ENCODE measurements at regions not wholly inside any gene's neighbourhood (a gene's known extent, or its start where the extent isn't known, plus 50 kb on each side); places are given as distances from the start of the nearest gene placed in this dataset.
A peak's percentile ranks its signal among the peaks of the same experiment; 100 is the strongest.
"Not testable (repeated sequence)": the region's sequence is repeated elsewhere in the genome, so short reads cannot be mapped to it uniquely, and the experiment has no call there.

- TF ChIP-seq ZBTB1 (CRISPR knock-in tag; IDR thresholded peaks at IDR 0.05; ENCODE audit: borderline replicate concordance); PBX2 (CRISPR knock-in tag; IDR thresholded peaks at IDR 0.05); SP2 (CRISPR knock-in tag; IDR thresholded peaks at IDR 0.05); YY1 (IDR thresholded peaks at IDR 0.05; ENCODE audit: insufficient read depth, insufficient replicate concordance, low read depth, low read length); SOX5 (CRISPR knock-in tag; IDR thresholded peaks at IDR 0.05; ENCODE audit: borderline replicate concordance); PHF8 (CRISPR knock-in tag; IDR thresholded peaks at IDR 0.05); HIVEP1 (CRISPR knock-in tag; IDR thresholded peaks at IDR 0.05); EZH2 (conservative IDR thresholded peaks at IDR 0.05; ENCODE audit: low read depth, low read length); SNAPC4 (CRISPR knock-in tag; IDR thresholded peaks at IDR 0.05); ZNF616 (CRISPR knock-in tag; IDR thresholded peaks at IDR 0.05; ENCODE audit: low read depth); MIER3 (CRISPR knock-in tag; IDR thresholded peaks at IDR 0.05; ENCODE audit: borderline replicate concordance): not testable (repeated sequence)
- TF ChIP-seq CTCF (CRISPR knock-in tag; IDR thresholded peaks at IDR 0.05): peak; percentile 80
Measured at GRCh38 chr15:77875066-77875721, 202.3 kb downstream of the TBC1D2B start.
